ENCODE measurements at regions not wholly inside any gene's neighbourhood (a gene's known extent, or its start where the extent isn't known, plus 50 kb on each side); places are given as distances from the start of the nearest gene placed in this dataset.

DNA sequence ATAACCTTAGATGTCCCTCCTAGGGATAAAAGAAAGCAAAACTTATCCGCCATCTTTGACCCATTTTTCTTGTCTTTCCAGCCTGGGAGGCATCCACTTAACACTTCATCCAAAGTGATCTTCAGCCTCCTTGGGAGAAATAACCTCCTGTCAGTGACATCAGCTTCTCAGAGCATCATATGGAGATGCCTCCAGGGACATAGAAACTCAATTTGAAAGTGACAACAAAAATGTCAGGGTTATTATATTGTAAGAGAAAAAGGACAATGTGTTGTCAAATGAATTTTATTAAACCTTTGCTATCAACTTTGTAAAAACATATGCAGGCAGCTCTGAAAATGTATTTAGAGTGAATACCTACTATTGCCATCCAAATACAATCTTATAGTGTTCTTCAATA is 371.2 kb upstream of the ADARB2 start:
- Histone ChIP-seq H4K20me1 (ENCODE audit: insufficient read depth, low read length) (no peaks in the 10 kb centered on the region), H3K27ac (ENCODE audit: low read depth, low read length, poor library complexity, severe bottlenecking) (no peak overlapping the region), H3K79me2 (ENCODE audit: insufficient read depth, low read depth, low read length) (no peaks in the 10 kb centered on the region), H3K9me3 (ENCODE audit: low read length) (no peaks in the 10 kb centered on the region), H3K4me1 (ENCODE audit: insufficient read depth, low read length, poor library complexity, severe bottlenecking) (no peaks in the 10 kb centered on the region), H3K4me2 (ENCODE audit: low read length) (no peak overlapping the region), H3K36me3 (ENCODE audit: insufficient read depth, low read length) (no peaks in the 10 kb centered on the region), H2AFZ (ENCODE audit: low read length) (no peak overlapping the region), H3K9me2 (ENCODE audit: insufficient read depth, low read length) (no peaks in the 10 kb centered on the region), H3K4me3 (ENCODE audit: low read depth, low read length, poor library complexity, severe bottlenecking) (no peak overlapping the region)
- CTCF ChIA-PET (ENCODE audit: unreplicated experiment) = interaction anchor here (0.6 kb wide), 1 partner anchor 218 kb away, joined by 3 read pairs; no protein-coding TSS in a partner anchor
- intact Hi-C loops (cut with micrococcal nuclease; ENCODE audit: unreplicated experiment) = no loop called here
- TF ChIP-seq EZH2phosphoT487 (IDR thresholded peaks at IDR 0.05; ENCODE audit: borderline replicate concordance, low read depth, low read length) = no peak
- TF ChIP-seq, protein P1, sequence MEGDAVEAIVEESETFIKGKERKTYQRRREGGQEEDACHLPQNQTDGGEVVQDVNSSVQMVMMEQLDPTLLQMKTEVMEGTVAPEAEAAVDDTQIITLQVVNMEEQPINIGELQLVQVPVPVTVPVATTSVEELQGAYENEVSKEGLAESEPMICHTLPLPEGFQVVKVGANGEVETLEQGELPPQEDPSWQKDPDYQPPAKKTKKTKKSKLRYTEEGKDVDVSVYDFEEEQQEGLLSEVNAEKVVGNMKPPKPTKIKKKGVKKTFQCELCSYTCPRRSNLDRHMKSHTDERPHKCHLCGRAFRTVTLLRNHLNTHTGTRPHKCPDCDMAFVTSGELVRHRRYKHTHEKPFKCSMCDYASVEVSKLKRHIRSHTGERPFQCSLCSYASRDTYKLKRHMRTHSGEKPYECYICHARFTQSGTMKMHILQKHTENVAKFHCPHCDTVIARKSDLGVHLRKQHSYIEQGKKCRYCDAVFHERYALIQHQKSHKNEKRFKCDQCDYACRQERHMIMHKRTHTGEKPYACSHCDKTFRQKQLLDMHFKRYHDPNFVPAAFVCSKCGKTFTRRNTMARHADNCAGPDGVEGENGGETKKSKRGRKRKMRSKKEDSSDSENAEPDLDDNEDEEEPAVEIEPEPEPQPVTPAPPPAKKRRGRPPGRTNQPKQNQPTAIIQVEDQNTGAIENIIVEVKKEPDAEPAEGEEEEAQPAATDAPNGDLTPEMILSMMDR (conservative IDR thresholded peaks at IDR 0.05; ENCODE audit: low read length) = no peak
- no TSS peak for BruUV-seq (replicated peaks)
- POLR2A ChIA-PET = no interaction called here
- no peak for DNase-seq (ENCODE audit: low spot score)

DNA sequence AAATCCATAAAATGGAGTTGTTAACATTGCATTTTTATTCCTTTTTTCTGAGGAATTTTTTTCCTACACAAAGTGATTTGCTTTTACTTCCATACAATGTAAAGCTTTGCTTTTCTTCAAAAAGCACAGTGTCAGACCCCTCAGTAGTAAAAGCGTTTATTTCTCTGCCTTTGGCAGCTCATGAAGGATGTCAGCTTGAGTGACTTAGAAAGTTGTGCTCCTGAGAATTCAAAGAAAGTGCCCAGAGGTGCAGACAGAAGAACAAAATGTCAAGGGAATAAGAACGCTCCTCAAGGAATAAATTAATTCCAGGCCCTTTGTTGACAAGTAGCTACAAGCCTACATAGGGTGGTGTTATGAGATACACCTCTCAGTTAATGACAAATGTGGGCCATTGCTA is 369.3 kb upstream of the ADARB2 start:
- TF ChIP-seq EZH2phosphoT487 (IDR thresholded peaks at IDR 0.05; ENCODE audit: borderline replicate concordance, low read depth, low read length) = no peak
- TF ChIP-seq, protein P1 (conservative IDR thresholded peaks at IDR 0.05; ENCODE audit: low read length) = no peak
- Histone ChIP-seq H3K79me2 (ENCODE audit: insufficient read depth, low read depth, low read length) (no peaks in the 10 kb centered on the region), H3K9me3 (ENCODE audit: low read length) (no peaks in the 10 kb centered on the region), H3K27ac (ENCODE audit: low read depth, low read length, poor library complexity, severe bottlenecking) (no peak overlapping the region), H3K4me1 (ENCODE audit: insufficient read depth, low read length, poor library complexity, severe bottlenecking) (no peaks in the 10 kb centered on the region), H2AFZ (ENCODE audit: low read length) (no peak overlapping the region), H3K4me2 (ENCODE audit: low read length) (no peak overlapping the region), H3K4me3 (ENCODE audit: low read depth, low read length, poor library complexity, severe bottlenecking) (no peak overlapping the region), H4K20me1 (ENCODE audit: insufficient read depth, low read length) (no peaks in the 10 kb centered on the region), H3K9me2 (ENCODE audit: insufficient read depth, low read length) (no peaks in the 10 kb centered on the region), H3K36me3 (ENCODE audit: insufficient read depth, low read length) (no peaks in the 10 kb centered on the region)
- BruUV-seq (replicated peaks) = no TSS peak
- DNase-seq (ENCODE audit: low spot score) = no peak
- ChIA-PET CTCF (ENCODE audit: unreplicated experiment) (no interaction called here), POLR2A (no interaction called here)
- intact Hi-C loops (cut with micrococcal nuclease; ENCODE audit: unreplicated experiment) = no loop called here

DNA sequence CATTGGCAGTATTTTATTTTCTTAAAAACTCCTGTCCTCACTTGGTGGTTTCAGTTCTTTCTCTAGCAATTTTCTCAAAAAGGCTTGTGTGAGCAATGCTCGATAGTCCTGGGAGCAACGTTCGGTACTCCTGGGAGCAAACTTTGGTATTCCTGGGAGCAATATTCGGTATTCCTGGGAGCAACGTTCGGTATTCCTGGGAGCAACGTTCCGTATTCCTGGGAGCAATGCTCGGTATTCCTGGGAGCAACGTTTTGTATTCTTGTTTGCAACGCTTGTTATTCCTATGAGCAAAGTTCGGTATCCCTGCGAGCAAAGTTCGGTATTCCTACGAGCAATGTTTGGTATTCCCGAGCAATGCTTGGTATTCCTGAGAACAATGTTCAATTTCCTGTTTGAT is 362.0 kb upstream of the ADARB2 start:
- H3K9me3 ChIP-seq (ENCODE audit: low read length) = no peaks in the 10 kb centered on the region
- ChIA-PET POLR2A (no interaction called here), CTCF (ENCODE audit: unreplicated experiment) (no interaction called here)
- no peak for TF ChIP-seq EZH2phosphoT487 (IDR thresholded peaks at IDR 0.05; ENCODE audit: borderline replicate concordance, low read depth, low read length)
- TF ChIP-seq, protein P1 (conservative IDR thresholded peaks at IDR 0.05; ENCODE audit: low read length) = no peak
- no peak overlapping the region for H3K27ac ChIP-seq (ENCODE audit: low read depth, low read length, poor library complexity, severe bottlenecking)
- H3K36me3 ChIP-seq (ENCODE audit: insufficient read depth, low read length) = no peaks in the 10 kb centered on the region
- DNase-seq (ENCODE audit: low spot score) = no peak
- no peak overlapping the region for H2AFZ ChIP-seq (ENCODE audit: low read length)
- no peak overlapping the region for H3K4me2 ChIP-seq (ENCODE audit: low read length)
- BruUV-seq (replicated peaks) = no TSS peak
- H4K20me1 ChIP-seq (ENCODE audit: insufficient read depth, low read length) = no peaks in the 10 kb centered on the region
- intact Hi-C loops (cut with micrococcal nuclease; ENCODE audit: unreplicated experiment) = no loop called here
- H3K4me3 ChIP-seq (ENCODE audit: low read depth, low read length, poor library complexity, severe bottlenecking) = no peak overlapping the region
- H3K4me1 ChIP-seq (ENCODE audit: insufficient read depth, low read length, poor library complexity, severe bottlenecking) = no peaks in the 10 kb centered on the region
- H3K79me2 ChIP-seq (ENCODE audit: insufficient read depth, low read depth, low read length) = no peaks in the 10 kb centered on the region
- no peaks in the 10 kb centered on the region for H3K9me2 ChIP-seq (ENCODE audit: insufficient read depth, low read length)
